SK-N-SH treated with all-trans-retinoic acid at 6 μM for 48 hours (cell line): ENCODE measurements at regions not wholly inside any gene's neighbourhood (a gene's known extent, or its start where the extent isn't known, plus 50 kb on each side); places are given as distances from the start of the nearest gene placed in this dataset.

Source experiments
- ARNTL ChIP-seq: fragments of 450-650 bp; formaldehyde crosslinking; IDR thresholded peaks from 2 replicates; pipeline ENCODE4 v1.5.0; 2020; ENCODE audit warnings: low read depth, mild to moderate bottlenecking, moderate library complexity, borderline replicate concordance
- CSDC2 ChIP-seq: fragments of 250-450 bp; sonication (Bioruptor Pico); IDR thresholded peaks from 2 replicates; pipeline ENCODE4 v1.5.0; 2020; ENCODE audit warnings: mild to moderate bottlenecking, moderate library complexity
- ISL1 ChIP-seq: fragments of 250-450 bp; sonication (Bioruptor Pico); IDR thresholded peaks from 2 replicates; pipeline ENCODE4 v2.1.2; 2022; ENCODE audit warnings: mild to moderate bottlenecking, moderate library complexity
- ZFP30 ChIP-seq: fragments of 450-650 bp; formaldehyde crosslinking; IDR thresholded peaks from 2 replicates; pipeline ENCODE4 v1.5.0; 2022; ENCODE audit warnings: mild to moderate bottlenecking, moderate library complexity
- ZNF70 ChIP-seq: fragments of 450-650 bp; formaldehyde crosslinking; IDR thresholded peaks from 2 replicates; pipeline ENCODE4 v1.5.0; 2020; ENCODE audit warnings: mild to moderate bottlenecking, moderate library complexity
- TF ChIP-seq, protein P1 (sequence below): fragments of 250-450 bp; sonication (Bioruptor Pico); IDR thresholded peaks from 2 replicates; pipeline ENCODE4 v1.5.1; 2020; ENCODE audit warnings: low read depth, mild to moderate bottlenecking, moderate library complexity
- TF ChIP-seq, protein P2 (sequence below): fragments of 250-450 bp; sonication (Bioruptor Pico); IDR thresholded peaks from 2 replicates; pipeline ENCODE4 v1.8.0; 2020; ENCODE audit warnings: mild to moderate bottlenecking, moderate library complexity, borderline replicate concordance

DNA sequence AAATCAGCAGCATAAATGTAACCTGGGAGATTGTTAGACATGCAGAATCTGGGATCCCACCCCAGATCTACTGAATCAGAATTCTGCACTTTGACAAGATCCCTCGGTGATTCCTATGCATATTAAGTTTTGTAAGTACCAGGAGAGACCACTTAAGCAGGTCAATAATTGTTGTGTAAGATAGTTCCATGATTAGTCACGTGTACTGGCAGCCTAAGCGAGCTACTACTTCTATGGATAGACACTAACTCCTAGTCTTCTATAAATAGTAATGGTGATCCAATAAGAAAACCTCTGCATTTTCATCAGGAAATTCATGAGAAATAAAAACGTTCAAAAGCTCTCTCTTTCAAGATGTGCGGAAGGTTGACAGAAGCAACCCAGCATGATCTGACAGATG is 988.2 kb upstream of the CHAC2 start:
- TF ChIP-seq, protein P1, sequence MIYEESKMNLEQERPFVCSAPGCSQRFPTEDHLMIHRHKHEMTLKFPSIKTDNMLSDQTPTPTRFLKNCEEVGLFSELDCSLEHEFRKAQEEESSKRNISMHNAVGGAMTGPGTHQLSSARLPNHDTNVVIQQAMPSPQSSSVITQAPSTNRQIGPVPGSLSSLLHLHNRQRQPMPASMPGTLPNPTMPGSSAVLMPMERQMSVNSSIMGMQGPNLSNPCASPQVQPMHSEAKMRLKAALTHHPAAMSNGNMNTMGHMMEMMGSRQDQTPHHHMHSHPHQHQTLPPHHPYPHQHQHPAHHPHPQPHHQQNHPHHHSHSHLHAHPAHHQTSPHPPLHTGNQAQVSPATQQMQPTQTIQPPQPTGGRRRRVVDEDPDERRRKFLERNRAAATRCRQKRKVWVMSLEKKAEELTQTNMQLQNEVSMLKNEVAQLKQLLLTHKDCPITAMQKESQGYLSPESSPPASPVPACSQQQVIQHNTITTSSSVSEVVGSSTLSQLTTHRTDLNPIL (CRISPR knock-in tag) = no peak
- TF ChIP-seq CSDC2 (CRISPR knock-in tag) (no peak), ISL1 (CRISPR knock-in tag) (no peak), ARNTL (CRISPR knock-in tag) (no peak), ZFP30 (CRISPR knock-in tag) (no peak), ZNF70 (CRISPR knock-in tag) (no peak)
- TF ChIP-seq, protein P2, sequence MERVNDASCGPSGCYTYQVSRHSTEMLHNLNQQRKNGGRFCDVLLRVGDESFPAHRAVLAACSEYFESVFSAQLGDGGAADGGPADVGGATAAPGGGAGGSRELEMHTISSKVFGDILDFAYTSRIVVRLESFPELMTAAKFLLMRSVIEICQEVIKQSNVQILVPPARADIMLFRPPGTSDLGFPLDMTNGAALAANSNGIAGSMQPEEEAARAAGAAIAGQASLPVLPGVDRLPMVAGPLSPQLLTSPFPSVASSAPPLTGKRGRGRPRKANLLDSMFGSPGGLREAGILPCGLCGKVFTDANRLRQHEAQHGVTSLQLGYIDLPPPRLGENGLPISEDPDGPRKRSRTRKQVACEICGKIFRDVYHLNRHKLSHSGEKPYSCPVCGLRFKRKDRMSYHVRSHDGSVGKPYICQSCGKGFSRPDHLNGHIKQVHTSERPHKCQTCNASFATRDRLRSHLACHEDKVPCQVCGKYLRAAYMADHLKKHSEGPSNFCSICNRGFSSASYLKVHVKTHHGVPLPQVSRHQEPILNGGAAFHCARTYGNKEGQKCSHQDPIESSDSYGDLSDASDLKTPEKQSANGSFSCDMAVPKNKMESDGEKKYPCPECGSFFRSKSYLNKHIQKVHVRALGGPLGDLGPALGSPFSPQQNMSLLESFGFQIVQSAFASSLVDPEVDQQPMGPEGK (CRISPR knock-in tag) = no peak
